ENCODE measurements at regions not wholly inside any gene's neighbourhood (a gene's known extent, or its start where the extent isn't known, plus 50 kb on each side); places are given as distances from the start of the nearest gene placed in this dataset.

DNA sequence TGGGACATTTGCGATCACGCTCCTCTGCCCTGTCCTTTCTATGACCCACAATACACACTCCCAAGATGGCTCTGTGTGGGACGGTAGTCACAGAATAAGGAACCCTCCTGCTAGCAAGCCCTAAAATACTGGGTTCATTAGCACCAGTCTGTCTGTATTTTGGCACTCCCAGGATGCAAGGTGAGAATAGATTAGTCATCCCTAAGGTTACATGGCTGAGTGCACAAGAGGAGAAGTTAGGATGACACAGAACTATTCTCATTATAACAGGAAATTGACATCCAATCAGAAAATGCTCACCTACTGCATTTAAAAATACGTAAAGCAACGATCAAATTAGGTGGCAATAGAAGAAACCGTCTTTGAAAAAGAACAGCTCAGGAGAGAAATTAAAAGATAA lies 590.2 kb downstream of the EPHA4 start:
- ChIA-PET POLR2A (no interaction called here), CTCF (interaction anchor here (0.8 to 1.5 kb wide), 2 partner anchors 8 to 21 kb away, joined by 3 read pairs; no protein-coding TSS in a partner anchor)
- DNase-seq (ENCODE audit: extremely low spot score): no peak
- TF ChIP-seq, protein P1, sequence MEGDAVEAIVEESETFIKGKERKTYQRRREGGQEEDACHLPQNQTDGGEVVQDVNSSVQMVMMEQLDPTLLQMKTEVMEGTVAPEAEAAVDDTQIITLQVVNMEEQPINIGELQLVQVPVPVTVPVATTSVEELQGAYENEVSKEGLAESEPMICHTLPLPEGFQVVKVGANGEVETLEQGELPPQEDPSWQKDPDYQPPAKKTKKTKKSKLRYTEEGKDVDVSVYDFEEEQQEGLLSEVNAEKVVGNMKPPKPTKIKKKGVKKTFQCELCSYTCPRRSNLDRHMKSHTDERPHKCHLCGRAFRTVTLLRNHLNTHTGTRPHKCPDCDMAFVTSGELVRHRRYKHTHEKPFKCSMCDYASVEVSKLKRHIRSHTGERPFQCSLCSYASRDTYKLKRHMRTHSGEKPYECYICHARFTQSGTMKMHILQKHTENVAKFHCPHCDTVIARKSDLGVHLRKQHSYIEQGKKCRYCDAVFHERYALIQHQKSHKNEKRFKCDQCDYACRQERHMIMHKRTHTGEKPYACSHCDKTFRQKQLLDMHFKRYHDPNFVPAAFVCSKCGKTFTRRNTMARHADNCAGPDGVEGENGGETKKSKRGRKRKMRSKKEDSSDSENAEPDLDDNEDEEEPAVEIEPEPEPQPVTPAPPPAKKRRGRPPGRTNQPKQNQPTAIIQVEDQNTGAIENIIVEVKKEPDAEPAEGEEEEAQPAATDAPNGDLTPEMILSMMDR (IDR thresholded peaks at IDR 0.05; ENCODE audit: control extremely low read depth, extremely low read depth, low read depth, missing control alignments): no peak

DNA sequence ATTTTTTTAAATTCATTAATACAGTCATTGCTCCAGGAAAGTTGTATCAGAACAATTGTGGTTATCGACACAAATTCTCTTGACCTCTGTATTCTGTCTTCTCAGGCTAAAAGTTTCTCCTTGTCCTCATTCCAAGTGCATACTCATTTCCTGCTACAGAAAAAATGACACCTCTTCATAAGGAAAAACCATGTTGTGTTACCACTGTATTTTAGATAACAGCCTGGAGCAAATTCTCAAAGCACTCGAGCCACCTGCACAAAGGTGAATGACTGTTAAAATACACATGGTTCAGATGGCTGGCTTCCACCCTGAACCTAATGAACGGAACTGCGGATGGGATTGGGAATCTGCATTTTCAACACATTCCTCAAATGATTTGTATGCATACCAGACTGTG lies 586.5 kb downstream of the EPHA4 start:
- DNase-seq (ENCODE audit: extremely low spot score): no peak
- TF ChIP-seq, protein P1 (IDR thresholded peaks at IDR 0.05; ENCODE audit: control extremely low read depth, extremely low read depth, low read depth, missing control alignments): no peak
- POLR2A ChIA-PET: no interaction called here
- CTCF ChIA-PET: interaction anchor here (1.0 to 1.5 kb wide), 2 partner anchors 12 to 24 kb away, joined by 3 read pairs; no protein-coding TSS in a partner anchor

DNA sequence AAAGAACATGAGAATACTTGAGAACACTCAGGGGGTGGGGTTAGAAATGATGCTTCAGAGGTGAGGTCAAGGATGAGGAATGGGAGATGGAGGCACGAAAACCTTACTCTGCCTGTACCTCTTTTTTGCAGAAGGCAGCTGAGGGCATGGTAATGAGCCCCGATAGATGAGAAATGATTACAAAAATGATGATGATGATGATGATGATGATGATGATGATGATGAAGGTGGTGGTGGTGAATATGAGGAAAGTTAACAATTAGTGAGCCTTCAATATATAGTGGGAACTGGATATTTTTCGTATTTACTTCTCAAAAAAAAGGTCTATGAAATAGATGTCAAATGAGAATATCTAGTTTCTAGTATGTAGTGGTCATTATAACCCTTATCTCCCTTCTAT lies 584.3 kb downstream of the EPHA4 start:
- no peak for DNase-seq (ENCODE audit: extremely low spot score)
- ChIA-PET POLR2A (no interaction called here), CTCF (no interaction called here)
- TF ChIP-seq, protein P1 (IDR thresholded peaks at IDR 0.05; ENCODE audit: control extremely low read depth, extremely low read depth, low read depth, missing control alignments): no peak

DNA sequence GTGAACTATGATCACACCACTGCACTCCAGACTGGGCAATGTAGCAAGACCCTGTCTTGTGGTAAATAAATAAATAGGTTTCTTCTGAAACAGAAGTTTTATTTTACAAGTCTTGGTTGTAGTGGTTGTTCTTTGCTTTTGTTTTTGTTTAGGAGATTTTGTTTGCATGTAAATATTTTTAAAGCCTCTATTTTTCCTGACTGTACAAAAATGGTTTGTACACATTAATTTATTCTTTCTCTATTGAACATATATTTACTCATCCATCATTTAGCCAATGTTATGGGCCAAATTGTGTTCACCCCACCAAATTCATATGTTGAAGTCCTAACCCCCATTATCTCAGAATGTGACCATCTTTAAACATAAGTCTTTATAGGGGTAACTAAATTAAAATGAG lies 580.1 kb downstream of the EPHA4 start:
- DNase-seq (ENCODE audit: extremely low spot score): no peak
- ChIA-PET CTCF (interaction anchor here (1.1 kb wide), 1 partner anchor 35 kb away, joined by 3 read pairs; no protein-coding TSS in a partner anchor), POLR2A (no interaction called here)
- TF ChIP-seq, protein P1 (IDR thresholded peaks at IDR 0.05; ENCODE audit: control extremely low read depth, extremely low read depth, low read depth, missing control alignments): no peak

DNA sequence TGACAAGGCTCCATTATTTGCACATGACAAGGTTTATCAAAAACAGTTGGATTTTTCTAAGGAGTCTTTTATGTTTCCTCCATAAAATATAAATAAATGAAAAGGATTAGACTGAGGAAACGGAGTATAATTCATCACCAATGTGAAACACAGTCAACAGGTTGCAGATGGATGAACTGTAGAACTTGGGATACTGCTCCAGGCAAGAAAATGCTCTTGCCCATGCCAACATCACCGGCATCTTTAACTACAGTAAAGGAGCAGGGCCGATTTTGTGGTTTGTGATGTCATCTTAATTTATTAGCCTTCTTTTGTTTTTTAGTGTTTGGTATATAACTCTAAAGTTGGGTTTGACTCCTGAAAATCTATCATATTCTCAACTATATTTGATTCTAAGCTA lies 577.3 kb downstream of the EPHA4 start:
- CTCF ChIA-PET: interaction anchor here (1.6 kb wide), 1 partner anchor 11 kb away, joined by 3 read pairs; no protein-coding TSS in a partner anchor
- DNase-seq (ENCODE audit: extremely low spot score): no peak
- TF ChIP-seq, protein P1 (IDR thresholded peaks at IDR 0.05; ENCODE audit: control extremely low read depth, extremely low read depth, low read depth, missing control alignments): no peak
- POLR2A ChIA-PET: no interaction called here

DNA sequence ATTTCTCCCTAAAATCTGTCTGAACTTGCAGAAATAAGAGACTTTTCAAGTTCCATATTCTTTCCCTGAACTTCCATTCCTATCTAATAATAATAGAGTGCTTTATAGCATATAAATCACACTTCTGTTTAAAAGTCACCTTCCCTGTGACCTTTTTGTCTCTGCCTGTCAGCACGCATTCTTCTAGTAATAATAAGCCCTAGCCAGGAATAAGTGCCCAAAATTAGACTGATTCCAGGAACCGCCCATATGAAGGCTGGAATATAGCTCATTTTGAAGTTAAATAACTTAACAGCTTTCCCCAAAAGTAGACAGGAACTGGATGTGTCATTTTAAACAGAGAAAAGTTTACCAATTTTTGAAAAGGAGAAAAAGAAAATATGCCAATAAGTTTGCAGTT lies 576.5 kb downstream of the EPHA4 start:
- TF ChIP-seq, protein P1 (IDR thresholded peaks at IDR 0.05; ENCODE audit: control extremely low read depth, extremely low read depth, low read depth, missing control alignments): no peak
- ChIA-PET POLR2A (no interaction called here), CTCF (interaction anchor here (1.6 kb wide), 1 partner anchor 11 kb away, joined by 3 read pairs; no protein-coding TSS in a partner anchor)
- DNase-seq (ENCODE audit: extremely low spot score): no peak

DNA sequence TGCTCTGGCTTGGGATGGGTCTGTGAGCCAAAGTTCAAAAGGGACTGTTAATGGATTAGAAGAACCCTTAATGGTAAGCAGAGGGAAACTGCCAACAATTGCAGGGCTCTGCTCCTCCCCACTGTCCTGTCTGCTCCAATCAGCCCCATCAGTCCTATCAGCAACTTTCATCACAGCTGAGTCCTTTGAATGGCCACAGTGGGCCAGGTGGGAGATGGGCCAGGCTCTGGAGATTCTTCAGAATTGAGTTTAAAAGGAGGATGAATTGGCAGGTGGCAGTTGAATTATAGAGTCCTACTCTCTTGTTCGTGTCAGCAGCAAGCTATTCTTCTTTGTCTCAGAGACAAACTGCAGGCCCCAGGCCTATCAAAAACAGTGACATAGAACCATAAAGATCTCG lies 573.9 kb downstream of the EPHA4 start:
- POLR2A ChIA-PET: no interaction called here
- CTCF ChIA-PET: no interaction called here
- no peak for DNase-seq (ENCODE audit: extremely low spot score)
- TF ChIP-seq, protein P1 (IDR thresholded peaks at IDR 0.05; ENCODE audit: control extremely low read depth, extremely low read depth, low read depth, missing control alignments): no peak

Data from GM10248 (cell line).